ENCODE measurements at regions not wholly inside any gene's neighbourhood (a gene's known extent, or its start where the extent isn't known, plus 50 kb on each side); places are given as distances from the start of the nearest gene placed in this dataset.

DNA sequence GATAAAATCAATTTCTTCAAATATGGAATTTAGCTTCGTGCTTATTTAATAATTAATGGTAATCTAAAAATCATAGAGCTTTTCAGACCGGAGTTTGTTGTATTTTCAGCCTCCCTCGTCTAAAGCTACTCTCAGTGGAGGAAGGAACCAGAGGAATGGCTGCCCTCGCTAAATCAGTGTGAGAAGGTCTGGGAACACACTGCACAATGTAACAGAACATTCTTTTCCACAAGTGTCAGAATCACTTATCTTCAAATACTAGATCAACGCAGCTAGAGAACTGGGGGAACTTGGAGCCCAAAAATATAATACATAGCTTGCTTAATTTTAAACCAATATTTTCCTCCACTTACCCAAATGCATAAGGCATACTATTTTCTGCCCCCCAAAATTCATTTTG, 148.5 kb downstream of the MTERF1 start:
- TF ChIP-seq, protein P1, sequence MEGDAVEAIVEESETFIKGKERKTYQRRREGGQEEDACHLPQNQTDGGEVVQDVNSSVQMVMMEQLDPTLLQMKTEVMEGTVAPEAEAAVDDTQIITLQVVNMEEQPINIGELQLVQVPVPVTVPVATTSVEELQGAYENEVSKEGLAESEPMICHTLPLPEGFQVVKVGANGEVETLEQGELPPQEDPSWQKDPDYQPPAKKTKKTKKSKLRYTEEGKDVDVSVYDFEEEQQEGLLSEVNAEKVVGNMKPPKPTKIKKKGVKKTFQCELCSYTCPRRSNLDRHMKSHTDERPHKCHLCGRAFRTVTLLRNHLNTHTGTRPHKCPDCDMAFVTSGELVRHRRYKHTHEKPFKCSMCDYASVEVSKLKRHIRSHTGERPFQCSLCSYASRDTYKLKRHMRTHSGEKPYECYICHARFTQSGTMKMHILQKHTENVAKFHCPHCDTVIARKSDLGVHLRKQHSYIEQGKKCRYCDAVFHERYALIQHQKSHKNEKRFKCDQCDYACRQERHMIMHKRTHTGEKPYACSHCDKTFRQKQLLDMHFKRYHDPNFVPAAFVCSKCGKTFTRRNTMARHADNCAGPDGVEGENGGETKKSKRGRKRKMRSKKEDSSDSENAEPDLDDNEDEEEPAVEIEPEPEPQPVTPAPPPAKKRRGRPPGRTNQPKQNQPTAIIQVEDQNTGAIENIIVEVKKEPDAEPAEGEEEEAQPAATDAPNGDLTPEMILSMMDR (tag by site-specific recombination; IDR thresholded peaks at IDR 0.05): no peak
- TF ChIP-seq ZNF426 (tag by site-specific recombination; IDR thresholded peaks at IDR 0.05) (no peak), BCL11A (tag by site-specific recombination; IDR thresholded peaks at IDR 0.05; ENCODE audit: low read depth) (no peak), ZSCAN30 (tag by site-specific recombination; IDR thresholded peaks at IDR 0.05) (no peak)
- TF ChIP-seq, protein P2, sequence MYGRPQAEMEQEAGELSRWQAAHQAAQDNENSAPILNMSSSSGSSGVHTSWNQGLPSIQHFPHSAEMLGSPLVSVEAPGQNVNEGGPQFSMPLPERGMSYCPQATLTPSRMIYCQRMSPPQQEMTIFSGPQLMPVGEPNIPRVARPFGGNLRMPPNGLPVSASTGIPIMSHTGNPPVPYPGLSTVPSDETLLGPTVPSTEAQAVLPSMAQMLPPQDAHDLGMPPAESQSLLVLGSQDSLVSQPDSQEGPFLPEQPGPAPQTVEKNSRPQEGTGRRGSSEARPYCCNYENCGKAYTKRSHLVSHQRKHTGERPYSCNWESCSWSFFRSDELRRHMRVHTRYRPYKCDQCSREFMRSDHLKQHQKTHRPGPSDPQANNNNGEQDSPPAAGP (tag by site-specific recombination; IDR thresholded peaks at IDR 0.05): no peak
- TF ChIP-seq, protein P3, sequence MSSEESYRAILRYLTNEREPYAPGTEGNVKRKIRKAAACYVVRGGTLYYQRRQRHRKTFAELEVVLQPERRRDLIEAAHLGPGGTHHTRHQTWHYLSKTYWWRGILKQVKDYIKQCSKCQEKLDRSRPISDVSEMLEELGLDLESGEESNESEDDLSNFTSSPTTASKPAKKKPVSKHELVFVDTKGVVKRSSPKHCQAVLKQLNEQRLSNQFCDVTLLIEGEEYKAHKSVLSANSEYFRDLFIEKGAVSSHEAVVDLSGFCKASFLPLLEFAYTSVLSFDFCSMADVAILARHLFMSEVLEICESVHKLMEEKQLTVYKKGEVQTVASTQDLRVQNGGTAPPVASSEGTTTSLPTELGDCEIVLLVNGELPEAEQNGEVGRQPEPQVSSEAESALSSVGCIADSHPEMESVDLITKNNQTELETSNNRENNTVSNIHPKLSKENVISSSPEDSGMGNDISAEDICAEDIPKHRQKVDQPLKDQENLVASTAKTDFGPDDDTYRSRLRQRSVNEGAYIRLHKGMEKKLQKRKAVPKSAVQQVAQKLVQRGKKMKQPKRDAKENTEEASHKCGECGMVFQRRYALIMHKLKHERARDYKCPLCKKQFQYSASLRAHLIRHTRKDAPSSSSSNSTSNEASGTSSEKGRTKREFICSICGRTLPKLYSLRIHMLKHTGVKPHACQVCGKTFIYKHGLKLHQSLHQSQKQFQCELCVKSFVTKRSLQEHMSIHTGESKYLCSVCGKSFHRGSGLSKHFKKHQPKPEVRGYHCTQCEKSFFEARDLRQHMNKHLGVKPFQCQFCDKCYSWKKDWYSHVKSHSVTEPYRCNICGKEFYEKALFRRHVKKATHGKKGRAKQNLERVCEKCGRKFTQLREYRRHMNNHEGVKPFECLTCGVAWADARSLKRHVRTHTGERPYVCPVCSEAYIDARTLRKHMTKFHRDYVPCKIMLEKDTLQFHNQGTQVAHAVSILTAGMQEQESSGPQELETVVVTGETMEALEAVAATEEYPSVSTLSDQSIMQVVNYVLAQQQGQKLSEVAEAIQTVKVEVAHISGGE (tag by site-specific recombination; conservative IDR thresholded peaks at IDR 0.05; ENCODE audit: low read depth): no peak
